ENCODE measurements at regions not wholly inside any gene's neighbourhood (a gene's known extent, or its start where the extent isn't known, plus 50 kb on each side); places are given as distances from the start of the nearest gene placed in this dataset.

GRCh38 chr5:101418713-101419118 is 515.6 kb upstream of the ST8SIA4 start:
- TF ChIP-seq REST (IDR thresholded peaks at IDR 0.05; ENCODE audit: borderline replicate concordance) (no peak), RAD21 (conservative IDR thresholded peaks at IDR 0.05) (no peak), TAF1 (IDR thresholded peaks at IDR 0.05; ENCODE audit: low read depth) (no peak), SMC3 (conservative IDR thresholded peaks at IDR 0.05; ENCODE audit: poor library complexity) (no peak), MXI1 (conservative IDR thresholded peaks at IDR 0.05; ENCODE audit: poor library complexity, severe bottlenecking) (no peak), EZH2 (IDR thresholded peaks at IDR 0.05; ENCODE audit: borderline replicate concordance, insufficient read depth, low read length, poor library complexity, severe bottlenecking) (no peak), POLR2AphosphoS5 (IDR thresholded peaks at IDR 0.05) (no peak), CTCF (IDR thresholded peaks at IDR 0.05; ENCODE audit: poor library complexity, severe bottlenecking) (no peak), EP300 (conservative IDR thresholded peaks at IDR 0.05; ENCODE audit: poor library complexity, severe bottlenecking) (no peak)
- Histone ChIP-seq H2AFZ (ENCODE audit: low read depth, low read length) (no peak overlapping the region), H3K27ac (ENCODE audit: low read length) (no peak overlapping the region)

GRCh38 chr5:101404531-101404930 is 501.4 kb upstream of the ST8SIA4 start:
- Histone ChIP-seq H3K27ac (ENCODE audit: low read length) (no peak overlapping the region), H4K20me1 (ENCODE audit: insufficient read depth) (no peaks in the 10 kb centered on the region), H3K9me3 (ENCODE audit: low read length) (no peaks in the 10 kb centered on the region), H3K9me2 (ENCODE audit: insufficient read depth, low read length) (no peaks in the 10 kb centered on the region), H3K4me3 (ENCODE audit: low read length) (no peak overlapping the region), H3K79me2 (replicated peaks; ENCODE audit: insufficient read depth, low read length) (no peaks in the 10 kb centered on the region), H3K9ac (ENCODE audit: low read length) (no peak overlapping the region), H2AFZ (ENCODE audit: low read depth, low read length) (no peak overlapping the region), H3F3A (ENCODE audit: insufficient read depth, low read length, poor library complexity, severe bottlenecking) (no peaks in the 10 kb centered on the region), H3K4me2 (ENCODE audit: low read length) (no peak overlapping the region), H3K27me3 (ENCODE audit: insufficient read depth, low read depth, low read length) (no peaks in the 10 kb centered on the region), H3K36me3 (ENCODE audit: insufficient read depth, low read length) (no peaks in the 10 kb centered on the region)
- TF ChIP-seq EZH2 (IDR thresholded peaks at IDR 0.05; ENCODE audit: borderline replicate concordance, insufficient read depth, low read length, poor library complexity, severe bottlenecking) = no peak
- no peak for TF ChIP-seq MXI1 (conservative IDR thresholded peaks at IDR 0.05; ENCODE audit: poor library complexity, severe bottlenecking)
- no peak for TF ChIP-seq REST (IDR thresholded peaks at IDR 0.05; ENCODE audit: borderline replicate concordance)
- no peak for TF ChIP-seq SMC3 (conservative IDR thresholded peaks at IDR 0.05; ENCODE audit: poor library complexity)
- no peak for TF ChIP-seq POLR2AphosphoS5 (IDR thresholded peaks at IDR 0.05)
- TF ChIP-seq CTCF (IDR thresholded peaks at IDR 0.05; ENCODE audit: poor library complexity, severe bottlenecking) = no peak
- no peak for TF ChIP-seq EP300 (conservative IDR thresholded peaks at IDR 0.05; ENCODE audit: poor library complexity, severe bottlenecking)
- no peak for TF ChIP-seq RAD21 (conservative IDR thresholded peaks at IDR 0.05)

More at GRCh38 chr5:101418713-101419118, 515.6 kb upstream of the ST8SIA4 start:
- Histone ChIP-seq H3F3A (ENCODE audit: insufficient read depth, low read length, poor library complexity, severe bottlenecking) (no peaks in the 10 kb centered on the region), H3K4me3 (ENCODE audit: low read length) (no peak overlapping the region), H3K9ac (ENCODE audit: low read length) (no peak overlapping the region), H3K9me2 (ENCODE audit: insufficient read depth, low read length) (no peaks in the 10 kb centered on the region), H3K79me2 (replicated peaks; ENCODE audit: insufficient read depth, low read length) (no peaks in the 10 kb centered on the region), H4K20me1 (ENCODE audit: insufficient read depth) (no peaks in the 10 kb centered on the region), H3K36me3 (ENCODE audit: insufficient read depth, low read length) (no peaks in the 10 kb centered on the region), H3K27me3 (ENCODE audit: insufficient read depth, low read depth, low read length) (no peaks in the 10 kb centered on the region), H3K9me3 (ENCODE audit: low read length) (no peaks in the 10 kb centered on the region), H3K4me2 (ENCODE audit: low read length) (no peak overlapping the region)
